ENCODE measurements at regions not wholly inside any gene's neighbourhood (a gene's known extent, or its start where the extent isn't known, plus 50 kb on each side); places are given as distances from the start of the nearest gene placed in this dataset.

GRCh38 chr3:165545059-165545458 lies 292.2 kb downstream of the BCHE start:
- H3K27me3 ChIP-seq, result no peaks in the 10 kb centered on the region
- no peaks in the 10 kb centered on the region for H3K4me1 ChIP-seq
- WGBS, 5 donors, result 67 to 75% (median 69%) methylated on average over 4 of the region's 4 CpGs
- no peak for DNase-seq
- no peak overlapping the region for H3K4me3 ChIP-seq
- no peaks in the 10 kb centered on the region for H3K9me3 ChIP-seq
- no peak for TF ChIP-seq CTCF (IDR thresholded peaks at IDR 0.05)
- no peak for TF ChIP-seq POLR2AphosphoS5 (IDR thresholded peaks at IDR 0.05)
- TF ChIP-seq POLR2A (IDR thresholded peaks at IDR 0.05), result no peak
- no peak for TF ChIP-seq EP300 (IDR thresholded peaks at IDR 0.05)
- H3K27ac ChIP-seq, result no peak overlapping the region
- no peaks in the 10 kb centered on the region for H3K36me3 ChIP-seq
- intact Hi-C loops (cut with DNase I; ENCODE audit: low total_unique reads), result no loop called here

- no peak overlapping the region for H3K4me3 ChIP-seq
- no peaks in the 10 kb centered on the region for H3K9me3 ChIP-seq
- 76 to 86% (median 83%) methylated on average over 7 of the region's 7 CpGs for WGBS, 5 donors
- H3K4me1 ChIP-seq, result no peaks in the 10 kb centered on the region
- H3K27ac ChIP-seq, result no peak overlapping the region
- H3K27me3 ChIP-seq, result no peaks in the 10 kb centered on the region
- TF ChIP-seq POLR2AphosphoS5 (IDR thresholded peaks at IDR 0.05) (no peak), CTCF (IDR thresholded peaks at IDR 0.05) (no peak), POLR2A (IDR thresholded peaks at IDR 0.05) (no peak), EP300 (IDR thresholded peaks at IDR 0.05) (no peak)
- intact Hi-C loops (cut with DNase I; ENCODE audit: low total_unique reads), result no loop called here
- no peak for DNase-seq
- no peaks in the 10 kb centered on the region for H3K36me3 ChIP-seq
These were observed 292.8 kb downstream of the BCHE start for GRCh38 chr3:165544432-165544831.

GRCh38 chr3:165538166-165538565 lies 299.1 kb downstream of the BCHE start:
- Histone ChIP-seq H3K27me3 (no peaks in the 10 kb centered on the region), H3K4me3 (no peak overlapping the region), H3K27ac (no peak overlapping the region), H3K4me1 (no peaks in the 10 kb centered on the region), H3K36me3 (no peaks in the 10 kb centered on the region), H3K9me3 (no peaks in the 10 kb centered on the region)
- no peak for TF ChIP-seq CTCF (IDR thresholded peaks at IDR 0.05)
- no peak for TF ChIP-seq EP300 (IDR thresholded peaks at IDR 0.05)
- no peak for TF ChIP-seq POLR2AphosphoS5 (IDR thresholded peaks at IDR 0.05)
- TF ChIP-seq POLR2A (IDR thresholded peaks at IDR 0.05), result no peak
- intact Hi-C loops (cut with DNase I; ENCODE audit: low total_unique reads), result no loop called here
- 45 to 65% (median 61%) methylated on average over 2 of the region's 2 CpGs for WGBS, 5 donors
- DNase-seq, result no peak

GRCh38 chr3:165532851-165533250 lies 304.4 kb downstream of the BCHE start:
- DNase-seq, result no peak
- TF ChIP-seq POLR2AphosphoS5 (IDR thresholded peaks at IDR 0.05) (no peak), POLR2A (IDR thresholded peaks at IDR 0.05) (no peak), EP300 (IDR thresholded peaks at IDR 0.05) (no peak), CTCF (IDR thresholded peaks at IDR 0.05) (no peak)
- H3K4me1 ChIP-seq, result no peaks in the 10 kb centered on the region
- no peak overlapping the region for H3K4me3 ChIP-seq
- WGBS, 5 donors, result 60 to 90% (median 83%) methylated on average over 1 of the region's 1 CpG
- H3K27ac ChIP-seq, result no peak overlapping the region
- intact Hi-C loops (cut with DNase I; ENCODE audit: low total_unique reads), result no loop called here
- no peaks in the 10 kb centered on the region for H3K27me3 ChIP-seq
- H3K36me3 ChIP-seq, result no peaks in the 10 kb centered on the region
- H3K9me3 ChIP-seq, result no peaks in the 10 kb centered on the region

All from stomach (tissue), 8 donors.